Ovary (tissue), 7 donors: ENCODE measurements at regions not wholly inside any gene's neighbourhood (a gene's known extent, or its start where the extent isn't known, plus 50 kb on each side); places are given as distances from the start of the nearest gene placed in this dataset.
"Not testable (repeated sequence)": the region's sequence is repeated elsewhere in the genome, so short reads cannot be mapped to it uniquely, and the experiment has no call there.

Source experiments
- DNase-seq, 5 donors: peaks; one replicate each; pipeline ENCODE4 v3.0.0-alpha.2; 2019 to 2020
- H3K27ac ChIP-seq, 2 donors: fragments of 200-600 bp; one replicate each; pipeline versions ENCODE4 v1.5.1 to v1.8.0; 2019 to 2022
- H3K27me3 ChIP-seq: fragments of 200-600 bp; one replicate; pipeline ENCODE4 v1.8.0; 2022
- H3K36me3 ChIP-seq: fragments of 200-600 bp; sonication (generic); one replicate; pipeline ENCODE4 v1.5.1; 2019
- H3K4me1 ChIP-seq: one replicate; pipeline ENCODE4 v1.8.1; 2013; ENCODE audit warnings: mild to moderate bottlenecking, moderate library complexity; ENCODE audit not compliant: insufficient read depth
- H3K4me3 ChIP-seq: fragments of 200-600 bp; sonication (generic); one replicate; pipeline ENCODE4 v1.5.1; 2017
- H3K9me3 ChIP-seq, 2 donors: fragments of 200-600 bp in 1 of 2; sonication (generic) in 1 of 2; one replicate each; pipeline versions ENCODE4 v1.5.1 to v1.8.1; 2013 to 2019; ENCODE audit warnings: mild to moderate bottlenecking in 1 of 2, moderate library complexity in 1 of 2
- CTCF ChIP-seq, 3 donors: fragments of 450-650 bp in 2 of 3; fragments of 200-600 bp in 1 of 3; IDR thresholded peaks; one replicate each; pipeline versions ENCODE4 v1.5.1 to v1.8.0; 2016 to 2022; ENCODE audit warnings: antibody characterized with exemption in 3 of 3, mild to moderate bottlenecking in 1 of 3
- EP300 ChIP-seq: sonication (generic); formaldehyde crosslinking; IDR thresholded peaks from one replicate; pipeline ENCODE4 v1.6.1; 2017; ENCODE audit warnings: antibody characterized with exemption
- POLR2A ChIP-seq: fragments of 450-650 bp; IDR thresholded peaks from one replicate; pipeline ENCODE4 v1.6.1; 2017; ENCODE audit warnings: antibody characterized with exemption, mild to moderate bottlenecking, moderate library complexity
- WGBS, 3 donors: extraction: QIAGEN DNeasy Blood & Tissue Kit in 1 of 3; methylation state at CpG; one replicate each; pipeline versions ENCODE4 v1.1.5 to v1.1.7; 2013 to 2017; 5-methylcytosine and 5-hydroxymethylcytosine counted together
- intact Hi-C, 4 donors: fragments of 100-400 bp; cut with DNase I; formaldehyde crosslinking; loops; one replicate each; pipeline versions ENCODE4 v1.11.0 to v1.15.1; 2022 to 2023
- donor health status: DM: no; HTN: no; CAD: no; lungs with moderate emphysema.
- donor health status: DM: no; HTN: no; CAD: no.
- donor health status: Bipolar disorder and iron deficiency.
- donor health status: DM: no; HTN: no; CAD: no.
- donor health status: DM: yes; HTN: yes; CAD: no.

GRCh38 chr13:82062772-82063171 lies 1721.8 kb upstream of the SPRY2 start:
- Histone ChIP-seq H3K36me3 (no peaks in the 10 kb centered on the region), H3K27me3 (no peaks in the 10 kb centered on the region), H3K27ac (no peak overlapping the region), H3K4me1 (no peaks in the 10 kb centered on the region), H3K9me3 (no peaks in the 10 kb centered on the region), H3K4me3 (no peak overlapping the region)
- 55 to 62% (median 59%) methylated on average over 4 of the region's 4 CpGs for WGBS, 3 donors
- no peak for DNase-seq
- intact Hi-C loops = no loop called here
- TF ChIP-seq CTCF (IDR thresholded peaks at IDR 0.05) = no peak
- no peak for TF ChIP-seq EP300
- TF ChIP-seq POLR2A = no peak

- intact Hi-C loops = no loop called here
- 54 to 69% (median 57%) methylated on average over 2 of the region's 2 CpGs for WGBS, 3 donors
- no peaks in the 10 kb centered on the region for H3K27me3 ChIP-seq
- TF ChIP-seq POLR2A = no peak
- TF ChIP-seq CTCF (IDR thresholded peaks at IDR 0.05) = no peak
- TF ChIP-seq EP300 = no peak
- H3K9me3 ChIP-seq = no peaks in the 10 kb centered on the region
- H3K4me3 ChIP-seq = no peak overlapping the region
- no peak for DNase-seq
- H3K27ac ChIP-seq = no peak overlapping the region
- no peaks in the 10 kb centered on the region for H3K4me1 ChIP-seq
- no peaks in the 10 kb centered on the region for H3K36me3 ChIP-seq
Measured at GRCh38 chr13:82058364-82058763, 1717.4 kb upstream of the SPRY2 start.

GRCh38 chr13:82045316-82045715 lies 1704.4 kb upstream of the SPRY2 start:
- intact Hi-C loops, H3K27ac ChIP-seq, DNase-seq, H3K27me3 ChIP-seq, H3K4me3 ChIP-seq, H3K4me1 ChIP-seq, H3K36me3 ChIP-seq, H3K9me3 ChIP-seq: not testable (repeated sequence)
- WGBS, 3 donors = 91 to 95% (median 91%) methylated on average over 23 of the region's 23 CpGs

DNA sequence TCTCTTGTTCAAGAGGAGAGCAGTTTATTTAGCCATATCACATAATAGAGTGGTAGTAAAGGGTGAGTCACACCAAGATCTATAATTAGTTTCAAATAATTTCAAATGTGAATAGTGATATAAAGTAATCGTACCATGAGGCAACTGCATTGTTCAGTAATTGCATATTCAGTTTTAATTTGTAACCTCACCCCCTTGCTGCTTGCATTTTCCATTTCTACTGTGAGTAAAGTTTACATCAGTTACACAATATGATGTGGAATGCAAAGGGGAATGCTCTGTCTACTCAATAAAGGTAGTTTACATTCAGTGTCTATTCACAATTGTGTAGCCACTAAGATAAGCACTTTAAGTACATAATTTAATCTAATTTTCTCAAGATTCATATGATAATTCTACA lies 1695.7 kb upstream of the SPRY2 start:
- intact Hi-C loops = no loop called here
- Histone ChIP-seq H3K27me3 (no peaks in the 10 kb centered on the region), H3K9me3 (no peaks in the 10 kb centered on the region), H3K27ac (no peak overlapping the region), H3K4me1 (no peaks in the 10 kb centered on the region), H3K36me3 (no peaks in the 10 kb centered on the region), H3K4me3 (no peak overlapping the region)
- 26 to 67% (median 33%) methylated on average over 1 of the region's 1 CpG for WGBS, 3 donors
- no peak for DNase-seq
- no peak for TF ChIP-seq EP300
- no peak for TF ChIP-seq CTCF (IDR thresholded peaks at IDR 0.05)
- TF ChIP-seq POLR2A = no peak

DNA sequence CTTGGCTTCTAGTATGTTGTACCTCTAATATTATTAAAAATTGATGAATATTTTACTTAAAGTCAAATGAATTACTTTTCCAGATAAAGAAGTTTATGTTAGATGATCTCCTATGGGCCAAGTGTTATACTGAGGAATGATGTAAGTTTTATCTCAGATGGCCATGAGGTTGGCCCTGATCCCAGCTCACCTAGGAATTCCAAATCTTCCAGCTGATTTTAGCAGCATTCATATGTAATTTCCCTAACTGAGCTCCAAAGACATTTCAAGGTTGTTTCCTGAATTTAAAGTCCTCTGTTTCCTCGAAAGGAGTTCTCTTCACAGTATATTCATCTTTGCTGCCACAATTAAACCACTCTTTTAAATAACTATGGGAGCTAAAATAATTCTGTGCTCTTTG lies 1670.4 kb upstream of the SPRY2 start:
- WGBS, 3 donors = 27 to 46% (median 42%) methylated on average over 1 of the region's 1 CpG
- H3K27me3 ChIP-seq = no peaks in the 10 kb centered on the region
- intact Hi-C loops = no loop called here
- H3K27ac ChIP-seq = no peak overlapping the region
- no peak for DNase-seq
- no peak overlapping the region for H3K4me3 ChIP-seq
- no peaks in the 10 kb centered on the region for H3K4me1 ChIP-seq
- TF ChIP-seq EP300 (no peak), POLR2A (no peak), CTCF (IDR thresholded peaks at IDR 0.05) (no peak)
- no peaks in the 10 kb centered on the region for H3K36me3 ChIP-seq
- no peaks in the 10 kb centered on the region for H3K9me3 ChIP-seq
